COLO668 (cell line): ENCODE measurements at regions not wholly inside any gene's neighbourhood (a gene's known extent, or its start where the extent isn't known, plus 50 kb on each side); places are given as distances from the start of the nearest gene placed in this dataset.

Experiments
- DNase-seq: peaks from one replicate; lab custom pipeline; 2025; ENCODE audit not compliant: unreplicated experiment; lab: John Stamatoyannopoulos, UW

- DNase-seq, result no peak
Measured at GRCh38 chr7:1320616-1321240, 88.1 kb downstream of the UNCX start.

- no peak for DNase-seq
Measured at GRCh38 chr7:1321411-1322239, 89.0 kb downstream of the UNCX start.

GRCh38 chr7:1322240-1323110 is 89.8 kb downstream of the UNCX start:
- DNase-seq, result no peak

DNA sequence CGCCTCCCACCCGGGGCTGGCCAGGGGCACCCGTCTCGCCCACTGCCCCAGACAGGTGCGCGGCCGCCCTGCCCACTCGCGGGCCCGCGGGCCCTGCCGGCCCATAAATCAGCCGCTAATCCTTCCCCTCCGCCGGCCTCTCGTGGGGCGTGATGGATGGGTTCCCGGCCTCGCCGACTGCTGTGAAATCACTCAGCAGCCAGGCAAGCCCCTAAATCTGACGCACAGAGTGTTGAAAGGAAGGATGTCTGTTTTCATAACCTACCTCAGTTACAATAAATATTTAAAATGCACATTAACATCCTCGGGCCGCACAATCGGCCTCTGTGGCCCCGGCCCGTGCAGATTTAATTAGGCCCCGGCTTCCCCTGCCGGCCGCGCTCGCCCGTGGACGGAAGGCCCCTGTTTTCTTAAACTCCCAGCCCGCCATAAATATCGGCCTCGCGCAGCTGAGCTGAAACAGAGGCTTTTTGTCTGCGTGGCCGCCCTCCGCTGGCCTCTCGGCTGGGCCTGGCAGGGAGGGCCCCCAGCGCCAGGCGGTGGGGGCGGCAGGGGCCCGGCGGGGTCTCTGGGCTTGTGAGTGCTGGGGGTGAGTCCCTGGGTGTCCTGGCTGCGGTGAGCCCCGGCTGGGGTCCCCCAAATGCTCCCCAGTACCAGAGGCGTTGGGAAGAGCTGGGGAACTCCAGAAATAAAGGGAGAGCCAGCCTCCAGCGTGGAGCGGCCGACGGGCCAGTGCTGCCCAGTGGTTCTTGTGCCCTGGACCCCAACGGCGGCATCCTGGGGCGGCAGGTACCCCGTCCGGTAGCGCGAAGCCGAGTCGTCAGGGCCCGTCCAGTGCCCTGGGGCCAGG is 90.7 kb downstream of the UNCX start:
- no peak for DNase-seq

DNA sequence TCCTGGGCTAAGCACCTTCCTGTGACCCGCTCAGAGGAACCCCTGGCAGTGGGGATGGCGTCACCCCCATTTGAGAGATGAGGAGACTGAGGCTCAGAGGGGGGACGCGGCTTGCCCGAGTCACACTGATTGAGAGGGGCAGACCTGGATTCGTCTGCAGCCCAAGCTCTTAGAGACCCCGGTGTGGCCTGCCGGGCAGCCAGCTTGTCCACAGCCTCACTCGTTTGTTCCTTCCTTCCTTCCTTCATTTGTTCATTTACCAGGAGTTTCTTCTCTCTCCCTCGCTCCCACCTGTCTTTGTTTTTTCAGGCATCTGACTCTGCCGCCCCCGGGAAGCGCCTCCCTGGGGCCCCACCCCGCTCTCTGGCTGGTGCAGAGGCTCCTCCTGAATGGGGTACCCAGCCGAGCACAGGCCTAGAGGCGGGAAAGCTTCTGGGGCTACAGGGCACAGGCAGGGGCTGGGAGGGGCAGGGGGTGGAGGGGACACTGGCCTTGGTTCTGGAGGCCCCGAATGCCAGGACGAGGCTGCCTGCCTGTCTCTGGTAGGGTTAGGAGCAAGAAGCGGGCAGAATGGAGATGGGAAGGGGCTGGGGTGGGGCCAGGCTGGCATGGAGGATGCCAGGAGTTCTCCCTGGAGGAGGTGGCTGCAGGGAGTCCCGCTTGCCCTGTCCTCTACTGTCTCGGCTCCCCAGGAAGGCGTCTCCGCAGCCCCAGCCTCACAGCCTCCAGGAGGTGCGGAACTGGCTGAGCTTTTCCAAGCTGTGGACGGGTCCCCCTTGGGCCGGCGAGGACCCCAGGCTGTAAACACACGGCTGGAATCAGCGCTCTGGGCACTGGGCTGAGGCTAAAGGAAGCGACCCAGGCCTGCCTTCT is 91.6 kb downstream of the UNCX start:
- DNase-seq, result no peak

- no peak for DNase-seq
Measured at GRCh38 chr7:1325246-1325645, 92.6 kb downstream of the UNCX start.

DNA sequence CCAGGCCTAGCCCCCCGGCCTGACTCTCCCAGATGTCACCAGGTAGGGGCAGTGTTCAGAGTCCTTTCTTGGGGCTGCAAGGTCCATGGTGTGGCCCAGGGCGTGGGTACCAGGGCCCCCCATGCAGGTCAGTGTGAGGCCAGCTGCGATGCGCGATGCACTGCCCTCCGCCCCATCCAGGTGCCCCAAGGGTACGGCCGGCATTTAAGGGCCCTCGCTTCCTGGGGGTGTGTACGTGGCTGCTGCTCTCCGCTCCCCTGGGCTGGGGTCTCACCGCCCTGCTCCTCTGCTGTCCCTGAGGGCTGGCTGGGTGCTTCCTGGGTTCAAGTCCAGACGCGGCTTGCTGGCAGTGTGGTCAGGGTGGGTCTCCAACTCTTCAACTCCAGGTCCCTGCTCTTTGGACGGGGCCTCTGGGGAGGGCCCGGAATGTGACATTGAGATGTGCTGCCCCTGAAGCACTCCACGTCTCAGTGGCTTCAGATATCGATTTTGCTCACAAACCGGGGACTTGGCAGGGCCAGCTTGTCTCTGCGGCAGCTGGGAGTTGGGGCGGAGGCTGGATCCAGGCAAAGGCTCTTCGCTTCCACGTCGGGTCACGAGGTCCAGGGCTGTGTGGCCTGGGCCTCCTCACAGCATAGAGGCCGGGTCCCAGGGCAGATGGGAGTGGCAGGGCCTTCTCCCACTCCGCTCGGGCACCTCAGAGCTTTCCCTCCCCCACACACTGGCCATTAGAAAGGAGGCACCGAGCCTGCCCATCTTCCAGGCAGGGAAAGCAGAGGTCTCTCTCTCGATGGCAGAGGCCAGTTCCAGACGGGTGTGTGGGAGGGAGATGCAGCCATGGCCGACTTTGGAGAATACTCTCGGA is 93.2 kb downstream of the UNCX start:
- DNase-seq, result no peak

DNA sequence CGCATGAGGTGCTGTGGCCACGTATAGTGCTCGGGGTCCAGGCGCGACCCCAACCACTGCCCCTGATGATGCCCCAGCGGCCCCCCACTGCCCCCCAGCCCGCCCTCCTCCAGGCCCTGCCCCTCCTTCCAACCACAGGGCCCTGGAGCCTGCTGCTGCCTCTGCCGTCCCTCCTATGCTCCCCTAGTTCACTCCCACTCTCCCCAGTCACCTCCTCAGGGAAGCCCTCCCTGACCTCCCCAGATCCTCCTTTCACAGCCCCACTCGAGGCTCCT is 93.8 kb downstream of the UNCX start:
- DNase-seq, result no peak

DNA sequence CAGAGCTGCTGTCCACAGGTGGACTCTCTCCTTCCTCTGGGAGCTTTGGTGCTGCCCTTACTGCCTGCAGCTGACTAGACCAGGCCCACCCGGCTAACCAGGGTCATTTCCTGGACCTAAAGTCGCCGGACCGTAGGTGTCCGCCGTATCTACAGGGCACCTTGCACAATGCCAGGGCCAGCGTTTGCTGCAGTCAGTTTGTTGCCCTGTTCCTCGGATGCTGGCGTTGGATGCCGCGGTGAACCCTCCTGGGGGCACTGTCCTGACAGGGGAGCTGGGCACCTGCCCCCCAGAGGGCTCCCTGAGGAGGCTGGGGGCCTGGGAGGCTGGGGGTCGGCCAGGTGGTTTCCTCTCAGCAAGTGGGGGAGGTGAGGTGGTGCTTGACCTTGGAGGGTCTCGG is 96.6 kb downstream of the UNCX start:
- no peak for DNase-seq

DNA sequence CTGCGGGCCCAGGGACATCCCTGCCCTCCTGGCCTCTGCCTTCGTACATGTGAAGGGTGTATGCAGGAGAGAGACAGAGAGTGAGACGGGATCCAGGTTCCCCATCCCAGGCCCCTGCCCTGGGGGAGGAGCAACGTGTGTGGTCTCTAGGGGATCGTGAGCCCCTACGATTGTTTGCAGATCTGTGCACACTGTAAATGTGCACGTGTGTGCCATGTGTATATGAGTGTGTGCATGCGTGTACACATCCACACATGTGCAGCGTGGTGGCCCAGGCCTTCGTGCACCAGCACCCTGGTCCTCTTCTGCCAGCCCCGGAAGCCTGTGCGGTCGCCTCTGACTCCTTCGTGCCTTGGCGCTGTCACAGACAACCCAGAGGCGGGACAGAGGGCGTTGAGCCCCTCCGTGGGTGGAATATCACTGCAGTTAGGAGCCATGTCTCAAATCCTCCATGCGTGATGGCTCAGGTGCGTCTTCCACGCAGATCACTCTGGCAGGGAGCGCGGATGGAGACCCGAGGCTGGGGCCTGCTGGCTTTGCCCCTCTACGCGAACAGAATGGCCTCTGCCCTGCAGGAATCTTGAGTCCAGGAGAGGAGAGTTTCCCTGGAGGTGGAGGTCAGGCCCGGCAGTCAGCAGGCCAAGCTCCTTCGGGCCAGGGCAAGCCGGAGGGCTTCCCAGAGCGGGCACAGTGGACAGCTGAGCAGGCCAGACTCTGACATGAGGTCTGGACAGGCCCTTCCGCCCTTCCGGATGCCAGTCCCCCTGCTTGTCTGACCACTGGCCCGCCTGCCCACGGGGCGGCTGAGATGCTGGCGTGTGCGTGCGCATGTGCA is 97.5 kb downstream of the UNCX start:
- no peak for DNase-seq

DNA sequence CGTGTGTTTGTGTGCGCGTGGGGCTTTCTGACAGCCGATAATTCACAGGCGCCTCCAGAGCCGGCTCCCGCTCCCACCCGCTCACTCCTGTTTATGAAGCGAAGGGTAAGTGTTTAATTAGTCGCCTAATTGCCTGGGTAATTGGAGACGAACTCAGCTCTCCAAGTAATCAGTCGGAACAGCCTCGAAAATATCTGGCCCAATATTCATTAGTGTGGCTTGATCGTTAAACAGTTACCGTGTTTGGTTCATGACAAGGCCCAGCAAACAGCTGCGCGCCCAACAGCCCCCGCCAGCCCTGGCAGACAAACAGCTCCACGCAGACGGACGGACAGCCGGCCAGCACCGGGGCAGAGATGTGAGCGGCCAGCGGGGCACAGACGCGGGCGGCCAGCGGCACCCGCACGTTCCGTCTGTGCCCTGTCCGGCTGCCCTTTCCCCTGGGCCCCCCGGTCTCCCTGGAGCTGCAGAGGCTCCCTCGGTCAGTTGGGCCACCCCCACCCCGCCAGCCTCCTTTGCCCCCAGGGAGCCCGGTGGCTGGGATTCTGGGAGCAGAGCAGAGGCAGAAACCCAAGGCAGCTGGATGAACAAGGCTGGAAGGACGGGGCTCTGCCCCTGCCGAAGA is 98.2 kb downstream of the UNCX start:
- DNase-seq, result no peak

GRCh38 chr7:1331561-1332467 is 99.1 kb downstream of the UNCX start:
- no peak for DNase-seq

GRCh38 chr7:1336509-1336908 is 103.8 kb downstream of the UNCX start:
- no peak for DNase-seq

DNA sequence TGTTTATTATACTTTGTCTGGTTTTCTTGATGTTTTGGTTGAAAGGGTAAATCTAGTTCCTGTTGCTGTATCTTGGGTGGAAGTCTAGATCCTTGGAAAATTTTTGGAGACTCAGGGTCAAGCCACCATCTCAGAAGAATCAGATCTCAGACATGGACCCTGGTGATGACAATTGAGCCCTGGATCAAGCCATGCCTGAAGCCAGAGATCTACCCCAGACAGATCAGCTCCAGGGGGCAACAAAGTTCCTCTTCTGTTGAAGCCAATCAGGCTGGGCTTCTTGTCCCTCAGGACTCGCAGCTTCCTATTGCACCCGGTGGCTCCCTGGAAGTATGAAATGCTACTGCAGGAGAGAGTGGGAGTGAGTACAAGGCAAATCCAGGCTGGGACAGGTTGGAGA is 106.9 kb downstream of the UNCX start:
- DNase-seq, result no peak

GRCh38 chr7:1340031-1340430 is 107.4 kb downstream of the UNCX start:
- no peak for DNase-seq

DNA sequence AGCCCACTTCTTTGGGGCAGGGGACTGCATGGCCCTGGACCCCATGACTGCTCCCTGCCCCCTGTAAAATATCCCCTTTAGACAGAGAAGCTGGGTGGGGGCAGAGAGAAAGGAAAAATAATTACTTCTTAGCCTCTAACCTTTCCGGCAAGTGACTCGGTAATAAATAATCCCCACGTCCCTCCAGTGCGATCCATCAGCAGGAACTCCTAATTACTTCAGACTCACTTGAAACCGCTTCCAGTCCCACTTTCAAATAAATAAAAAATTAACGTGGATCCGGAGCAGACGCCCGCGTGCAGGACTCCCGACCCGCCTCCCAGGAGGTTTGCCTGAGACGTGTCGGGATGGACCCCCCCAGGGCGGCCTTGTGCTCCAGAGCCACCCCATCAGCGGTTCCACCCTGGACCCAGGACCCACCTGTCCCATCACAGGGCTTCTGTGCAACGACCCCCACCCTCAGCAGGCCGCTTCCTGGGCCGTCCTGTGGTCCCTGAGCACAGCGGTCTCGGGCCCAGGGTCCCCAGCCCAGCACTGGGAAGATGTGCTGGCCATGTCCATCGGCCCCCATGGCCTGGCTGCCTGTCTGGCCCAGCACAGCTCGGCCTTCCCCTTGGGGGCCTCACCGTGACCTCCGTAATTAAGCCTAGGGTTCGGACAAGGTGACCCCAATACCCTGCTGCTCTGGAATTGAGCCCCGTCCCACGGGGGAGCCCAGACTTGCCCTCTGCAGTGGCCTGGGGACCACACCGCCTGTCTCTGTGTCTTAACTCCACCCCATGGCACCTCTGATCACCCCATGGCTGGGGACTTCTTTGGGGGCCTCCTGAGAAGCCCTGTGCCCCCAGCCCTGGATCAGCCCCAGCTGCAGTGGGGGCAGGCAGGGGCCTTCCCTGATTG is 108.0 kb downstream of the UNCX start:
- no peak for DNase-seq
